Right ventricle myocardium inferior (tissue), 1 donor: ENCODE measurements at regions not wholly inside any gene's neighbourhood (a gene's known extent, or its start where the extent isn't known, plus 50 kb on each side); places are given as distances from the start of the nearest gene placed in this dataset.
A peak's percentile ranks its signal among the peaks of the same experiment; 100 is the strongest.

Experiments used
- ATAC-seq: fragments of 200-7000 bp; cut with Tn5 transposase; one replicate; pipeline ENCODE4 v1.9.1; 2020; ENCODE audit warnings: mild to moderate bottlenecking, moderate library complexity
- DNase-seq: peaks from one replicate; pipeline ENCODE4 v3.0.0; 2021; ENCODE audit errors: missing footprints
- intact Hi-C: fragments of 100-400 bp; cut with DNase I; formaldehyde crosslinking; loops from one replicate; pipeline ENCODE4 v1.11.0; 2022
- donor health status: DM: no; HTN: yes; CAD: no; lungs with severe emphysema.

- intact Hi-C loops: no loop called here
- ATAC-seq (no peak), DNase-seq (no peak)
Observed at GRCh38 chr5:73318308-73318719, 130.3 kb downstream of the FOXD1 start.

- ATAC-seq (no peak), DNase-seq (no peak)
- intact Hi-C loops: no loop called here
Observed at GRCh38 chr5:73317523-73317922, 131.1 kb downstream of the FOXD1 start.

GRCh38 chr5:73314395-73315257, 134.0 kb downstream of the FOXD1 start:
- no peak for DNase-seq
- no peak for ATAC-seq
- intact Hi-C loops: no loop called here

DNA sequence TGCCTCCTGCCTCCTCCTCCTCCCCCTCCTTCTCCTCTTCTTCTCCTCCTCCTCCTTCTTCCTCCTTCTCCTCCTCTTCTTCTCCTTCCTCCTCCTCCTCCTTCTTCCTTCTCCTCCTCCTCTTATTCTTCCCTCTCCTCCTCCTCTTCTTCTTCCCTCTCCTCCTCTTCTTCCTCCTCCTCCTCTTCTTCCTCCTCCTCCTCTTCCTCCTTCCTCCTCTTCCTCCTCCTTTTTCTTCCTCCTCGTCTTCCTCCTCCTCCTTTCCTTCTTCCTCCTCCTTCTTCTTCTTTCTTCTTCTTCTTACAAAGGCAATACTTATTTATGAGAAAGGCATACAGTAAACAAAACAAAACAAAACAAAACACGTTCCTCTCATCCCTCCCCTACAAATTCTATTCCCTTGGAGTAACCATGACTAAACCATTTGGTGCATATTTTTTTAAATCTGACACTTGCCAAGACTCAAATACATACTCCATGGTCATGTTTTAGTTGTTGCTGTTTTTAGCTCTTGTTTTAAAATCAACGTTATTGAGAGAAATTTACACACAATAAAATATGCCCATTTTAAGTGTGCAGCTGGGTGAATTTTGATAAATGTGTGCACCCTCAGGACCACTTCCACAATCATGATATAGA, 135.6 kb downstream of the FOXD1 start:
- DNase-seq: no peak
- intact Hi-C loops: no loop called here
- ATAC-seq: no peak

DNA sequence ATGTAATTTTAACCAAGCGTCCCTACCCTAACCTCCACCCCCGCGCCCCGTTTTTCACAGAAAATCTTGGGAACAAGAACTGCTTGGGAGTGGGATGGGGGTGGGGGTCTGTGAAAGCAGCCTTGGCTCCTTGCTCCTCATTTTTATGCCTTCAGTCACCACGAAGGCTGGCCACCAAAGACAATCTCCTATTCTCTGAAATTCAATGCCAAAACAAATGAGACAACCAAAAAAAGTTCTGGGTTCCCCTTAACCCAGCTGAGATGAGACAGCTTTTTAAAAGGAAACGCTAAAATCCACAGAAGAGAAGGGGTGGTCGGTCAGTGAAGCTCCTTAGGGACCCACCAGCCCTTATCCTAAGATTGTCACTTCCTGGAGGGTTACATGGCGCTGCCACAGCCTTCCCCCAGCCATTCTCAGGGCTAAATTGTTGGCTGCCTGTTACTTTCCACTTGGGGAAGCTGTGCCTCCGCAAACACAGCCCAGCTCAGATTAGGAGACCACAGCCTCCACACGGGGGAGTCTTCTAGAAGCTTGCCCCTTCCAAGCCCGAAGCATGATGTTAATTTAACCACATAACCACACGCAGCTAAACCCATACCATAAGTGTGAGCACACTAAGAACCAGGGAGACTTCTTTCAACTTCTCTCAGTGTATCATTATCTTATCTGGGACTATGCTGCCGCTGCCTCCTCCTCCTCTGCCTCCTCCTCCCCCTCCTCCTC, 136.3 kb downstream of the FOXD1 start:
- ATAC-seq (no peak), DNase-seq (no peak)
- intact Hi-C loops: no loop called here

DNA sequence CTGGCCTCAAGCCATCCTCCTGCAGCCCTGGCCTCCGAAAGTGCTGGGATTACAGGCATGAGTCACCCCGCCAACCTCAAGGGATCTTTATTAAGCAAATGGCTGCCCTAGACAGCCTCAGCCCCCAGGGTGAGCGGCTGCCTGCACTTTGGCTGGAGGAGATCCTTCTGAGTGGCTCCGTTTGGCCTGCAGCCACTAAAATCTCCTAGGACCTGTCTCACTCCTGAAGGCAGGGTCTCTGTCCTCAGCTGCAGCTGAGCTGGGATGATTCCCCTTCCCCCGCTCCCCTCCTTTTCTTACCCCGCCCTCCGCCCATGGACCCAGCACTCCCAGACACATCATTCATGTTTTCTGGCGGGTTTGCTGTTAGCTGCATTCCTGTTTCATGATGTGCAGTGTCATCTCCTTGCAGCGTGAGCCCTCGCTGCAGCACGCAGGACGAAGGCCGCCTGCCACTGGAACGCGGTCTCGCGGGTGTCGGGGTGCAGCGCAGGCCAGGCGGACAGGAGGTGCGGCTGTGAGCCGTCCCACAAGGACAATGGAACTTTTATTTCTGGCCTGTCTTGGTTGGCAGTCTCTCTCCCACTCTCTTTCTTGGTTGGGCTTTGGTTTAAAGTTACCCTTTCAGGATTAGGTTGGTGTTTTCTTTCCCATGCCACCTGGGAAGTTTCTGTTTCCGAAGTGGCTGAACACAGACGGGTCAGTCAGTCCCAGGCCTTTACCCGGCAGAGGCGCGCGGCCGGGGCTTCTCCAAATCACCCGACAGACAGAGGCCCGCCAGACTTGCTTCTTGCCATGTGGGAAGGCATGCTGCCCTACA, 137.1 kb downstream of the FOXD1 start:
- intact Hi-C loops: no loop called here
- ATAC-seq (peak; percentile 71), DNase-seq (no peak)

DNA sequence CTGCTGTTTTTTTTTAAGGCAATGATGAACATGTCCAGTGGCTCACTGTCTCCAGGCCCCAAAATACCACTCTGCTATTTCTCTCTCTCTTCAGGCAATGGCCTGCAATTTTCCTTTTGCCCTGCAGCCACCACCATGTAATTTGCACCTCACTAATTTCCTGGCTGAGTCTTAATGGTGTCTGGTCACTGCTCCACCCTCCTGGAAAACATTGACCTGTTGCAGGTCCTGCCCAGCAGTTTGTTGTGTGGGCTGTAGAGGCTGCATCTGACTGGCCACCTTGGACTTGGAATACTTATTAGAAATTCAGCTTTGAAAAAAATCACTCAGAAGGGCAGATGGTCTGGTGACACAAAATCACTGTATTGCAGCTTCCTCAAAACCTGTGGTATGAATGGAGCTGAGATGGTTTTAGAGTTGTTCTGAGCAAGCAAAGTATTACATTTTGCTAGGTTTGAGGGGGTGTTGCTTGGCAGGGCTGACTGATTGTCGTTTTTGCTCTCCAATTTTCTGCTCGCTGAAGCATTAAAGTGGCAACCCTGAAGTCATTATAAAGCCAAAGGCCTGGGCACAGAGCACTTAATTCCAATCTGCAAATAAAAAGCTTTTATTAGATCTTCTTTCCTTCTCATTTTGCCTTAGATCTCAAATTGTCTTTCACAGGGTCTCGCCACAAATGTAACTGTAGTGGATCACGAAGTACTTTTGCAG, 134.8 kb downstream of the TMEM174 start:
- DNase-seq (no peak), ATAC-seq (no peak)
- intact Hi-C loops: loop anchor here (10.0 kb wide), 1 partner anchor 137 kb away; the partner anchor contains the start of gene FOXD1

- ATAC-seq (no peak), DNase-seq (no peak)
- intact Hi-C loops: loop anchor here (10.0 kb wide), 1 partner anchor 138 kb away; the partner anchor contains the start of gene FOXD1
Observed at GRCh38 chr5:73306741-73307275, 133.8 kb downstream of the TMEM174 start.

DNA sequence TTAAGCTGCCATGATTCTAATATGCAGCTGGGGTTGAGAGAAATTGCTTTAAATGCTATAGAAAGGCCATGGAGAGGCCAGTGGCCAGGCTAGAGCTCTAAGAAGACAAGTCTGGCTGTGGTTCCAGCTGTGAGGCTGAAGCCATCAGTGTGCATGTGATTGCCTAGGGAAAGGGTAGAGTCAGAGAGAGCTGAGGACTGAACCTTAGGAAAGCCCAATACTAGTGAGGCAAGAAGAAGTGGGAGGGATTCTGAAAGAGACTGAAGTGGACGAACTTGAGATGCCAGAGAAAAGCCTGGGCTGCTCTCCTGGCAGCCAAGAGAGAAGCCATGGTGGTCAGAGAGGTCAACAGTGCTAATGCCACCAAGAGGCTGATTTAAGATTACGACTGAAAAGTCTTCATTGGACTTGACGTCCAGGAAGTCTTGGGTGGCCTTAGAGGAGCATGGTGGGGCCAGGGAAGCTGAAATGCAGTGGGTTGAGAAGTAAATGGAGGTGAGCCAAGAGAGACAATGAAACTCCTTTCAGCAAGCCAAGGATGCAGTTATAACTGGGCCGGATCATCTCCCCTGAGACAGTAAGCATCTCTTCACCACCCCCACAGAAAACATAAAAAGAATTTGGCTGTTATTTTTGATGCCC, 133.2 kb downstream of the TMEM174 start:
- ATAC-seq (no peak), DNase-seq (no peak)
- intact Hi-C loops: loop anchor here (10.0 kb wide), 1 partner anchor 139 kb away; the partner anchor contains the start of gene FOXD1

DNA sequence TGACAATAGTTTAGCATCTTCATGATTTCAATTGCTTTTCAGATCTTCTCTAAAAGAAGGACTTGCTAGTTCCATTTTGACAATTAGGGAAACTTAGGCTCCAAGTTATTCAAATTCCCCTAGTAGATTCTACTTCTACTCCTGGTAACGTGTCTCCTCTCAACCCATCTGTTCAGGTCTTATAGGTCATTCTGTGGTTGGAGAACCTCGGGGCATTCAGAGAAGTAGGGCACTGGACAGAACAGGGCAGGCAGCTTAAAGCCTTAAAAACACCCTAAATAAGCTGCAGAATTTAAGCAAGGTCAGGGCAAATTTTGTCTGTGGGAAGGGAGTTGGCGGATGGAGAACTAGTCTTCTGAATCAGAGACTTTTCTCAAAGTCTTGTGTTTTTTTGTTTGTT, 132.4 kb downstream of the TMEM174 start:
- intact Hi-C loops: loop anchor here (10.0 kb wide), 1 partner anchor 139 kb away; the partner anchor contains the start of gene FOXD1
- no peak for ATAC-seq
- DNase-seq: no peak

GRCh38 chr5:73304381-73304780, 131.4 kb downstream of the TMEM174 start:
- intact Hi-C loops: loop anchor here (10.0 kb wide), 1 partner anchor 140 kb away; the partner anchor contains the start of gene FOXD1
- DNase-seq (no peak), ATAC-seq (no peak)

- intact Hi-C loops: loop anchor here (10.0 kb wide), 1 partner anchor 141 kb away; the partner anchor contains the start of gene FOXD1
- ATAC-seq: no peak
Observed at GRCh38 chr5:73303148-73304079, 130.4 kb downstream of the TMEM174 start.

DNA sequence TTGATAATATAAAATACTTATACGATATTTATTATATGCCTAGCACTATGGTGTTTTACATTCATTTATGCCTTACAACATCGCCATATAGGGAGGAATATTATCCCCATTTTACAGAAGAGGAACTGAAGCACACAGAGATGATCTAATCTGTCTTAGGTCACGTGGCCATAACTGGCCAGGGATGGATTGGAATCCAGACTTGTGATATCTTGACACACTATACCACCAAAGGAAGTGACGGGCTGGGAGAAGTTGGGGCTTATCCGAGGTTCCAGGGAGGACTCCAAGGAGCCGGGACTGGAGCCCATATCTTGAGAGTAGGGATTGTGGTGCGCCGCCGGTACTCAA, 129.8 kb downstream of the TMEM174 start:
- ATAC-seq (no peak), DNase-seq (no peak)
- intact Hi-C loops: loop anchor here (10.0 kb wide), 1 partner anchor 142 kb away; the partner anchor contains the start of gene FOXD1

More at GRCh38 chr5:73303148-73304079, 130.4 kb downstream of the TMEM174 start:
- DNase-seq: no peak

GRCh38 chr5:73301208-73301901, 128.4 kb downstream of the TMEM174 start:
- intact Hi-C loops: loop anchor here (10.0 kb wide), 1 partner anchor 143 kb away; the partner anchor contains the start of gene FOXD1
- DNase-seq (no peak), ATAC-seq (no peak)
